CD4-positive, alpha-beta T cell (primary cell): ENCODE measurements at regions not wholly inside any gene's neighbourhood (a gene's known extent, or its start where the extent isn't known, plus 50 kb on each side); places are given as distances from the start of the nearest gene placed in this dataset.

Experiments
- ATAC-seq: fragments of 200-7000 bp; cut with Tn5 transposase; one replicate; pipeline ENCODE4 v1.10.0; 2022; ENCODE audit warnings: mild to moderate bottlenecking; ENCODE audit not compliant: poor library complexity
- CTCF ChIA-PET: fragments of 350-600 bp; sonication (Branson Sonifier 250); formaldehyde crosslinking; loops from one replicate; lab custom pipeline; 2021; ENCODE audit warnings: antibody characterized with exemption, inconsistent platforms; lab: Charles Lee
- POLR2A ChIA-PET: fragments of 350-600 bp; sonication (Branson Sonifier 250); formaldehyde crosslinking; loops from one replicate; lab custom pipeline; 2021; ENCODE audit warnings: antibody characterized with exemption, inconsistent platforms; lab: Charles Lee
- DNase-seq, 14 experiments: peaks; one replicate each; pipeline ENCODE4 v3.0.0-alpha.2; 2013 to 2020; ENCODE audit warnings: mixed read lengths in 2 of 14
- H3K27ac ChIP-seq, 2 donors: one replicate each; pipeline versions ENCODE4 v1.5.1 to v1.7.0; 2013; ENCODE audit warnings: low read length in 2 of 2, low read depth in 1 of 2, mild to moderate bottlenecking in 1 of 2
- H3K27me3 ChIP-seq, 2 experiments: 1 replicate in 1 of 2; 2 replicates in 1 of 2; pipeline versions ENCODE4 v1.6.1 to v1.7.0; 2013; ENCODE audit warnings: low read length in 2 of 2, control low read depth in 1 of 2, mild to moderate bottlenecking in 1 of 2, moderate library complexity in 1 of 2; ENCODE audit not compliant: insufficient read depth in 2 of 2, control insufficient read depth in 1 of 2
- H3K36me3 ChIP-seq: one replicate; pipeline ENCODE4 v1.6.1; 2013; ENCODE audit warnings: low read length, control low read depth; ENCODE audit not compliant: insufficient read depth
- H3K4me1 ChIP-seq: one replicate; pipeline ENCODE4 v1.6.1; 2013; ENCODE audit warnings: low read length, control low read depth; ENCODE audit not compliant: insufficient read depth
- H3K4me3 ChIP-seq: one replicate; pipeline ENCODE4 v1.5.1; 2013; ENCODE audit warnings: mild to moderate bottlenecking, low read length, moderate library complexity
- H3K9me3 ChIP-seq, 2 experiments: 1 replicate in 1 of 2; 2 replicates in 1 of 2; pipeline versions ENCODE4 v1.6.1 to v1.7.0; 2013; ENCODE audit warnings: low read length in 2 of 2, mild to moderate bottlenecking in 2 of 2, control low read depth in 1 of 2, moderate library complexity in 1 of 2; ENCODE audit not compliant: control insufficient read depth in 1 of 2, insufficient read depth in 1 of 2
- H3K27ac Mint-ChIP-seq: one replicate; pipeline ENCODE4 v1.8.0; 2020; ENCODE audit warnings: mixed read lengths
- H3K27me3 Mint-ChIP-seq: one replicate; pipeline ENCODE4 v1.8.0; 2021; ENCODE audit warnings: mixed read lengths
- H3K36me3 Mint-ChIP-seq: one replicate; pipeline ENCODE4 v1.8.0; 2021; ENCODE audit warnings: low read depth, mixed read lengths
- H3K4me1 Mint-ChIP-seq: one replicate; pipeline ENCODE4 v1.8.0; 2021; ENCODE audit warnings: low read depth, mixed read lengths
- H3K4me3 Mint-ChIP-seq: one replicate; pipeline ENCODE4 v1.8.0; 2020; ENCODE audit warnings: mild to moderate bottlenecking, mixed read lengths
- H3K9me3 Mint-ChIP-seq: one replicate; pipeline ENCODE4 v1.8.0; 2020; ENCODE audit warnings: mixed read lengths
- intact Hi-C, 2 experiments: fragments of 100-400 bp; cut with DNase I in 1 of 2; cut with micrococcal nuclease in 1 of 2; formaldehyde crosslinking; loops; one replicate each; pipeline versions ENCODE4 v1.15.1 to v1.9.0; 2023 to 2025; cut with DNase I, micrococcal nuclease
- TF ChIP-seq, protein P1 (sequence below): fragments of 200-600 bp; IDR thresholded peaks from one replicate; pipeline ENCODE4 v1.8.0; 2022; ENCODE audit warnings: antibody characterized with exemption, mild to moderate bottlenecking

DNA sequence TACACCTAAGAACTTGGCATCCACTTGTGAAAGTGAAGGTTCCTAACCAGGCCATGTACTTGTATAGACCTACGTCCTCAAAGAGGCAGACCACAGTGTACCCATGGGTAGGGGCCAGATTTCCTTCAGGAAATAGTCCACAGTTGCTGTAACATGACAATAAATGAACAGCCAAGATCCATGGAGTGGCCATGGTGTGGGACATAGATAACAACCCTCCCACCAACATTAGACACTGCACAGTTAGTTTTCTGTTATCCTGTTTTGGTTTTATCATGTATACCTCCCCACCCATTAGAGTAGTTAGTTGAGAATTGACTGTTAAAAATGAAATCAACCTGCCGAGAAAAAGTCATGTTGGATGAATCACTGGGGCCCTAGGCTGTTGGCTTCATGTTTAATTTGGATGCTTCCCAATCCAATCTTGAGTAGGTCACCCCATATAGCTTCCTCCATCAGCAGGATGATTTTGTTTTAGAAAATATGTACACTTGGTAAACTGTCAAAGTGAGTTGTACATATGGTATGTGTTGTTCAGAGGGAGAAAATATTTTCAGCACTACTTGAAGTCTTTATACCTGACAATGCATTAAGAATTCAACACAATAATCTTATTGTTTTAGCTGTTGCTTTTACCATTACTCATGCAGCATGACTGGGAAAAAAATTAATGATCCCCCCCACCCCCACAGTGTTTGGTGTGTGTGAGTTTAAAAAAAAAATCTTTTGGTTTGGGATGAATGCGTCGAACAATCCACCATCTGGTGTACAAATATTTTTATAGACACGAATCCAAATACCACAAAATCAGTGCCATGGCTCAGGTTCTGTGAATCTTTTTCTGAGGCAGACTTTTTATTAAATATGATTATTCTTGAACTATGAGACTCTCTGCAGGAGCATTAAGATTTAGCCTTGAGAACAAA lies 88.3 kb upstream of the ARHGAP29 start:
- Mint-ChIP-seq H3K27me3 (peaks cover 52% of the 10 kb centered on the region), H3K36me3 (no peaks in the 10 kb centered on the region), H3K4me1 (no peaks in the 10 kb centered on the region), H3K4me3 (no peak overlapping the region), H3K27ac (no peak overlapping the region), H3K9me3 (no peaks in the 10 kb centered on the region)
- ChIA-PET POLR2A (no interaction called here), CTCF (no interaction called here)
- no peaks in the 10 kb centered on the region for H3K36me3 ChIP-seq
- intact Hi-C loops: no loop called here
- TF ChIP-seq, protein P1, sequence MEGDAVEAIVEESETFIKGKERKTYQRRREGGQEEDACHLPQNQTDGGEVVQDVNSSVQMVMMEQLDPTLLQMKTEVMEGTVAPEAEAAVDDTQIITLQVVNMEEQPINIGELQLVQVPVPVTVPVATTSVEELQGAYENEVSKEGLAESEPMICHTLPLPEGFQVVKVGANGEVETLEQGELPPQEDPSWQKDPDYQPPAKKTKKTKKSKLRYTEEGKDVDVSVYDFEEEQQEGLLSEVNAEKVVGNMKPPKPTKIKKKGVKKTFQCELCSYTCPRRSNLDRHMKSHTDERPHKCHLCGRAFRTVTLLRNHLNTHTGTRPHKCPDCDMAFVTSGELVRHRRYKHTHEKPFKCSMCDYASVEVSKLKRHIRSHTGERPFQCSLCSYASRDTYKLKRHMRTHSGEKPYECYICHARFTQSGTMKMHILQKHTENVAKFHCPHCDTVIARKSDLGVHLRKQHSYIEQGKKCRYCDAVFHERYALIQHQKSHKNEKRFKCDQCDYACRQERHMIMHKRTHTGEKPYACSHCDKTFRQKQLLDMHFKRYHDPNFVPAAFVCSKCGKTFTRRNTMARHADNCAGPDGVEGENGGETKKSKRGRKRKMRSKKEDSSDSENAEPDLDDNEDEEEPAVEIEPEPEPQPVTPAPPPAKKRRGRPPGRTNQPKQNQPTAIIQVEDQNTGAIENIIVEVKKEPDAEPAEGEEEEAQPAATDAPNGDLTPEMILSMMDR: no peak
- ATAC-seq (no peak), DNase-seq (no peak)
- H3K27me3 ChIP-seq: peaks cover 12 to 30% of the 10 kb centered on the region in 2 experiments
- H3K4me1 ChIP-seq: no peaks in the 10 kb centered on the region
- no peaks in the 10 kb centered on the region for H3K9me3 ChIP-seq
- no peak overlapping the region for H3K27ac ChIP-seq
- no peak overlapping the region for H3K4me3 ChIP-seq

DNA sequence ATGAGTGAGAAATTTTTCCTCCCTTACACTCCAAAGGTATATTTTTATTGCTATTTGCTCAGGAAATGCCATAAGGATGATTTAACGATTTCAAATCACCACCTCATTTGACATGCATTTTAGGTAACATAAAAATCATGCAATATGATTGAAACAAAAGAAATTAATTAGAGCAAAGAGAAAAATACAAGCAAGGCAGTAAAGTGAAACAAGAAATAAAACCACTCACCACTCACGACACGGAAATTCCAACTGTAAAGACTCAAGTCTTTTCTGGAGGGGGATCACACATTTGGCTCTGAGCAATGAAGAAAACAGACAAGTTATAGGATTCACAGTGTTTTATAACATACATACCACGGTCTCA lies 86.8 kb upstream of the ARHGAP29 start:
- Mint-ChIP-seq H3K4me1 (no peaks in the 10 kb centered on the region), H3K36me3 (no peaks in the 10 kb centered on the region), H3K4me3 (no peak overlapping the region), H3K27ac (no peak overlapping the region), H3K9me3 (no peaks in the 10 kb centered on the region), H3K27me3 (peaks cover 49% of the 10 kb centered on the region)
- Histone ChIP-seq H3K9me3 (no peaks in the 10 kb centered on the region), H3K4me1 (no peaks in the 10 kb centered on the region), H3K36me3 (no peaks in the 10 kb centered on the region), H3K27ac (no peak overlapping the region), H3K4me3 (no peak overlapping the region), H3K27me3 (peaks cover 9 to 21% of the 10 kb centered on the region in 2 experiments)
- intact Hi-C loops: no loop called here
- TF ChIP-seq, protein P1: no peak
- CTCF ChIA-PET: no interaction called here
- ATAC-seq: no peak
- no peak for DNase-seq
- POLR2A ChIA-PET: no interaction called here

DNA sequence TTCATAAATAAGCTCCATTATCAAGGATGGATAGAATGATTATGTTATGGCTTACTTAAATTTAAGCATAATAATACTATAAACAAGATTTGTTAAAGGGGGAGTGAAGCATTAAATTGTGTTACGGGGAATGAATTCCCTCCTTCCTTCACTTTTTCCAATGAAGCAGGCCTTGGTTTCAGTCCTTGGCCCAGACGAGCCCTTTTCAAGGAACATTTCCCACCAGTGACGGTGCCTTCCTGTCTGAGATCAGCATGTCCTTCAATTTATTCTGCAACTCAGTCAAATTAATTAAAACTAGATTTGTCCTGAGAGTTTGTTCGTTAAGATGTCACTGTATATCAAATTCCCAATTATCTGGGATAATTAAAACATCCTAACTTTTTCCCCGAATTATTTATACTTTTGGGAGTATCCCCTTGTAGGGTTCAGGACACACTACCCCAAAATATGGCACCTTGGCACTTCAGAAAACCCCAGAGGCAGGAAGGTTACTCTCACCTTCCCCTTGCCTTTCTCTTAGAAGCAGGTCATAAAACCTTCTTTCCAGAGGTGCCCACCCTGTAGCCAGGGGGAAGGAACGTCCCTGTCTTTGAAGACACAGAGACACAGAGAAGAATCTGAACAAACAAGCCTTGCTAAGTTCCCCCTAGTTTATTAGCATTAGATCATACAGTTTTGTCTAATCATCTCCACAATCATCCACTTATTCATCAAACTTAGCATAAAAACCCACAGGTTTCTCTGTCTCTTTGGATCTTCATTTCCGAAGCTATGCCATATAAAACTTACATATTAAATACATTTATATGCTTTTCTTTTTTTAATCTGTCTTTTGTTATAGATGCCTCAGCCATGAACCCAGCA lies 86.2 kb upstream of the ARHGAP29 start:
- Mint-ChIP-seq H3K4me3 (no peak overlapping the region), H3K9me3 (no peaks in the 10 kb centered on the region), H3K36me3 (no peaks in the 10 kb centered on the region), H3K27me3 (peaks cover 44% of the 10 kb centered on the region), H3K27ac (no peak overlapping the region), H3K4me1 (no peaks in the 10 kb centered on the region)
- no peaks in the 10 kb centered on the region for H3K4me1 ChIP-seq
- H3K4me3 ChIP-seq: no peak overlapping the region
- H3K9me3 ChIP-seq: no peaks in the 10 kb centered on the region
- no peak overlapping the region for H3K27ac ChIP-seq
- no peak for DNase-seq
- ChIA-PET CTCF (no interaction called here), POLR2A (no interaction called here)
- peaks cover 9 to 15% of the 10 kb centered on the region in 2 experiments for H3K27me3 ChIP-seq
- TF ChIP-seq, protein P1: no peak
- intact Hi-C loops: no loop called here
- H3K36me3 ChIP-seq: no peaks in the 10 kb centered on the region
- no peak for ATAC-seq
